NCI-H1105 treated with DMSO at 0.1 percent for 48 hours (cell line): ENCODE measurements at regions not wholly inside any gene's neighbourhood (a gene's known extent, or its start where the extent isn't known, plus 50 kb on each side); places are given as distances from the start of the nearest gene placed in this dataset.

Experiments
- DNase-seq: peaks from one replicate; lab custom pipeline; 2025; lab: John Stamatoyannopoulos, UW

GRCh38 chr15:38176155-38176554, 76.5 kb upstream of the SPRED1 start:
- DNase-seq = no peak

DNA sequence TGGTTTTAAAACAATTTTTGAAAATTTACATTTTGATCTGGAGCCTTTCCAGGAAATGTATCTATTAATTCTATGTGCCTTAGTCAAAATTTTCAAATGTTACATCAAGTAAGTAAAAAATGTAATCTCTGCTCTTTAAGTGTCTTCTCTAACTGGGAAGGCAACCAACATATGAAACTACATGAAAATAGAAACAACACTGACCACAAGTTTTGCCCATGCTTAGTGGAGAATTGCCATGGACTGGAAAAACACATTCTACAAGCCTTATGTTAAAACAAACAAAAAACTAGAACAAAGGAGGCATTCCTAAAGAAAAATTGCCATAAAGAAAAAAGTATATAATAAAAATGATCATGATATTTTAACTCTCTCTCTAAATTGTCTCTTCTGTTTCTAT, 75.9 kb upstream of the SPRED1 start:
- no peak for DNase-seq

DNA sequence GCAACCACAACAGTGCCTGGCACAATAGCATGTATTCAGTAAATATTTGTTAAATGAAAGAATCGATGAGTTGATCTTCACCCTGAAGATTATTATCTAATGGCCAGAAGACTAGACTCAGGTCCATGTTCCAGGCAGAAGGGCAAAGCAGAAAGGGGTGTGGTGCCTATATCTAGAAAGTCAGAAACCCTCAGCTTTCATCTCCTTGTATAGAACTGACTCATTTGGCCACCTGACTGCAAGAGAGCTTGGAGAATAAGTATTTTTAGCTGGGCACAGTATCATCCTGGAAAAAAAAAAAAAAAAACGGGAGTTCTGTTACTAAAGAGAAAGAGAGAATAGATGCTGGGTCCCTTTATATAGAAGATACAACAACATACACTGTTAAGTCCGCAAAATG, 69.7 kb upstream of the SPRED1 start:
- no peak for DNase-seq

GRCh38 chr15:38186507-38186906, 66.1 kb upstream of the SPRED1 start:
- DNase-seq = no peak

GRCh38 chr15:38187630-38188313, 64.9 kb upstream of the SPRED1 start:
- no peak for DNase-seq

GRCh38 chr15:38189671-38190295, 62.9 kb upstream of the SPRED1 start:
- no peak for DNase-seq

DNA sequence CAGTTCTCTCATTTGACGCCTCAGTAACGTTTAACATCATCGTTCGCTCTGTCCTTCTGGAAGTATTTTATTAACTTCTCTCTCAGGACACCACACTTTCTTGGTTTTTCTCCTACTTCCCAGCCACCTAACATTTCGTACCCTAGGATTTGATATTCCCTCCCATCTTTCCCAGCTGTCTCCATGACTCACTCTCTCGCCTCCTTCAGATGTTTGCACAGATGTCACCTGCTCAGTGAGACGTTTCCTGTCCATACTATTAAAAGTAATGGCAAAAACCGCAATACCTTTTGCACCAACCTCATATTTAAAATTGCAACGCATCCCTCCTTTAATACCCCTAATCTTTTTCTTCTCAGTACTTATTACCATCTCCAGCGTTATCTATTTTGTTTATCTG, 62.1 kb upstream of the SPRED1 start:
- DNase-seq = no peak

DNA sequence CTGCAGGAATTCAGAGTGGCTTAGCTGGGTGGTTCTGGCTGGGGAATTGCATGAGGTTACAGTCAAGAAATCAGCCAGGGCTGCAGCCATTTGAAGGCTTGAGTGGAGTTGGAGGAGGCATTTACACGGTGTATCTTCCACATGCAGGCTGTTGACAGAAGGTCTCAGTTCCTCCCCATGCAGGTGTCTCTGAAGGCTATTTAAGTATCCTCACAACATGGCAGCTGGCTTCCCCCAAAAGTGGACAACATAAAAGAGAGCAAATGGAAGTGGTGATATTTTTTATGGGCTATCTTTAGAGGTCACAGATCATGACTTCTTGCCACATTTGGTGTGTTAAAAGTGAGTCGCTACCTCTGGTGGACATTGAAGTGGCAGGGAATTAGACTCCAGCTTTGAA, 60.1 kb upstream of the SPRED1 start:
- DNase-seq = no peak

GRCh38 chr15:38193496-38193895, 59.1 kb upstream of the SPRED1 start:
- no peak for DNase-seq

DNA sequence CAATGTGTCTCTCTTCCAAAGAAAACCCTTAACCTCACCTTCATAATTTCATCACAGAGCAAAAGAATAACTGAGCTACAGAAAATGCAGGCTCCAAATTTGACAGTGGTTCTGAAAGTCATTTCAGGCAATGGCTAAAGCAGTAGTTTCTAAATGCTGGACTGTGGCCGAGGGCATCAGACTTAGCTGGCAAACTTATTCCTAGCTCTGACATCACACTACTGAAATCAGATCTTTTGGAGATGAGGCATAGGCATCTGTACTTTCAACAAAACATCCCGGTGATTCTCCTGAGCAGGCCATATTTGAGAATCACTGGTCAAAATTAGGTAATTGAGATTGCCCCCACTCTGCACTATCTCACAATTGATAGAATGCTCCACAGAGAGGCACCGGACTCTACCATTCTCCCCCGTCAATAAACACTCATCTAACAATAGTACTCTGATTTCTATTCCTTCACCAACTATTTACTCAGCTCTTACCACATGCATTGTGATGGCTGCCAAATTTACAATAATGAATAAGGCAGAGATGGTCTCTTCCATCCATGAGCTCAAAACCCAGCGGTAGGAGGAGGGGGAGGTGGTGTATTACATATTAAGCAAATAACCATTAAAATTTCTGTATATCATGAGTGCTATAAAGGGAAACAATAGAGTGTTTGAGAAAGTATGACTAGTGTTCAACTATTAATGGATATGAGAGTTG, 57.3 kb upstream of the SPRED1 start:
- DNase-seq = peak; percentile 54

DNA sequence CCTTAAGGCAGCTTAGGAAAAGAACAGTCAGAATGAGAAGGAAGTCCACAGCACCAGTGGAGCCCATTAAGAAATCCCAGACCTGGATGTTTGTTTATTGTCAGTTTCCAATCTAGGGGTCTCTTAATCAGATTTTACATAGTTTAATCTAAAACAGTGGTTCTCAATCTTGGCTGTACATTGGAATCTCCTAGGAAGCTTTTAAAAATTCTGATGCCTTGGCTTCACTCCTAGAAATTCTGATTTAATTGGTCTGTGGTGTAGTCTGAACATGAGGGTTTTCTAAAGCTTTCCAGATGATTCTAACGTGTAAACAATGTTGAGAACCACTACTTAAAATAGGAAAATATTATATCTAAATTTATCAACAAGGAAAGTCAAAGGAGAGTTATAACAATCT, 56.6 kb upstream of the SPRED1 start:
- no peak for DNase-seq

DNA sequence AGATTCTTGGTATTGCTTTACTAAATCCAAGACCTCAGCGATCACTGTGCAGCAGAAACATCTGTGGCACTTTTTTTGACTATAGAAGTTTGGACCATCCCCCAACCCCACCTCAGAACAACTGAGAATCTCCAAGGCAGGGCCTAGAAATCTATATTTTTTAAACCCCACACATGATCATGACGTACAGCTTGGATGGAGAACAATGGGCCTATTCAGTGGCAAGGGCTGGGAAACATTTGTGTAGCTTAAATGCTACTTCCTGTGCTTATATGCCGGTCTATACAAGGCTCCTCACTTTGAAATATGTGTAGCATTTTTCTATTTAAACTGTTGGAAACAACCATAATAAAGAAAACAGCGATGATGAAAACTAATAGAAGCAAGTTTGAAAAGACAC, 55.1 kb upstream of the SPRED1 start:
- no peak for DNase-seq

DNA sequence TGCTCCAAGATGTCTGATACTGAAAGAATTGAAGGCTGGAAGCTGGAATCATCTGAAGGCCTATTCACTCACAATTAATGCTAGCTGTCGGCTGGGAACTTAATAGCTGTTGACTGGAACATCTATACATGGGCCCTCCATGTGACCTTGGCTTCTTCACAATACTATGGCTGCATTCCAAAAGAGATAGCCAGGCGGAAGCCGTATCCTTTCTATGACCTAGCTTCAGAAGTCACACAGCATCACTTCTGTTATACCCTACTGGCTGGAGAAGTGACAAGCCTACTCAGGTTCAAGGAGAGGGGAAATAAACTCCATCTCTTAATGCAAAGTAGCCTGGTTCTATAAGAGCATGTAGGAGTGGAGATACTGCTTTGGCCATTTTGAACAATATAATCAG, 50.9 kb upstream of the SPRED1 start:
- no peak for DNase-seq

DNA sequence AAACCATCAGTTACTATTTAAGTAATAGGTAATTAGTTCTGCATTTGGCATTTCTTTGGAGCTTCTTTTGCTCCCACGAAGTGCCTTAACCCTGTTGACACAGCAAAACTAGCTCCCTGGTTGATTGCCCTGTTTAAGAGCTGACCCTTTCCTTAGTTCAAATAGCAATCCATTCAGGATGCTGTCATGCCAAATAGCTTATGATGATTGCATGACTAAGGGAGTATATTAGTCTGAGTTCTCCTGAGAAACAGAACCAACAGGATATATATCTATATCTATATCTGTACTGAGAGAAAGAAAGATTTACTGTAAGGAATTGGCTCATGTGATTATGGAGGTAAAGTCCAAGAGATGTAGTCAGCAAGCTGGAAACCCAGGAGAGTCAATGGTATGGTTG, 50.3 kb upstream of the SPRED1 start:
- DNase-seq = no peak
